ENCODE measurements at regions not wholly inside any gene's neighbourhood (a gene's known extent, or its start where the extent isn't known, plus 50 kb on each side); places are given as distances from the start of the nearest gene placed in this dataset.
A peak's percentile ranks its signal among the peaks of the same experiment; 100 is the strongest.
"Not testable (repeated sequence)": the region's sequence is repeated elsewhere in the genome, so short reads cannot be mapped to it uniquely, and the experiment has no call there.

GRCh38 chr10:109633846-109634245 lies 289.5 kb downstream of the XPNPEP1 start:
- TF ChIP-seq RXRA (IDR thresholded peaks at IDR 0.05) (no peak), JUND (IDR thresholded peaks at IDR 0.05) (no peak), HNF4A (conservative IDR thresholded peaks at IDR 0.05) (no peak), CTCF (IDR thresholded peaks at IDR 0.05; ENCODE audit: low read depth, low read length, missing input control) (no peak), RAD21 (IDR thresholded peaks at IDR 0.05) (no peak)
- no peaks in the 10 kb centered on the region for H3K27me3 ChIP-seq (ENCODE audit: control insufficient read depth in 4 of 4, insufficient read depth in 4 of 4, low read length in 3 of 4)
- H3K9me3 ChIP-seq (ENCODE audit: control insufficient read depth in 4 of 4, low read length in 3 of 4), result no peaks in the 10 kb centered on the region
- no peak overlapping the region for H3K27ac ChIP-seq (ENCODE audit: low read depth in 1 of 2, low read length in 2 of 2)
- no peaks in the 10 kb centered on the region for H3K36me3 ChIP-seq (ENCODE audit: control insufficient read depth in 4 of 4, insufficient read depth in 3 of 4, low read depth in 1 of 4, low read length in 3 of 4)
- no peak overlapping the region for H3K9ac ChIP-seq (ENCODE audit: low read depth in 1 of 2, low read length in 2 of 2)
- peaks cover 0 to 2% (median 0%) of the 10 kb centered on the region in 4 donors for H3K4me1 ChIP-seq (ENCODE audit: control insufficient read depth in 4 of 4, insufficient read depth in 4 of 4, low read length in 3 of 4)
- no peak for DNase-seq (ENCODE audit: low spot score)
- H3K4me3 ChIP-seq (ENCODE audit: low read depth in 1 of 3, low read length in 3 of 3), result no peak overlapping the region

- not testable (repeated sequence) for H3K9me3 ChIP-seq (ENCODE audit: control insufficient read depth in 4 of 4, low read length in 3 of 4); DNase-seq (ENCODE audit: low spot score); H3K4me3 ChIP-seq (ENCODE audit: low read depth in 1 of 3, low read length in 3 of 3); H3K4me1 ChIP-seq (ENCODE audit: control insufficient read depth in 4 of 4, insufficient read depth in 4 of 4, low read length in 3 of 4); H3K27ac ChIP-seq (ENCODE audit: low read depth in 1 of 2, low read length in 2 of 2); H3K9ac ChIP-seq (ENCODE audit: low read depth in 1 of 2, low read length in 2 of 2); H3K27me3 ChIP-seq (ENCODE audit: control insufficient read depth in 4 of 4, insufficient read depth in 4 of 4, low read length in 3 of 4); H3K36me3 ChIP-seq (ENCODE audit: control insufficient read depth in 4 of 4, insufficient read depth in 3 of 4, low read depth in 1 of 4, low read length in 3 of 4)
- TF ChIP-seq HNF4A (conservative IDR thresholded peaks at IDR 0.05), result peak in 1 of 2 donors; percentile 4
Observed at GRCh38 chr10:109633017-109633416, 290.3 kb downstream of the XPNPEP1 start.

GRCh38 chr10:109624939-109625338 lies 298.4 kb downstream of the XPNPEP1 start:
- Histone ChIP-seq H3K4me1 (ENCODE audit: control insufficient read depth in 4 of 4, insufficient read depth in 4 of 4, low read length in 3 of 4) (peaks cover 0 to 9% (median 6%) of the 10 kb centered on the region in 4 donors), H3K27me3 (ENCODE audit: control insufficient read depth in 4 of 4, insufficient read depth in 4 of 4, low read length in 3 of 4) (no peaks in the 10 kb centered on the region), H3K4me3 (ENCODE audit: low read depth in 1 of 3, low read length in 3 of 3) (no peak overlapping the region), H3K9me3 (ENCODE audit: control insufficient read depth in 4 of 4, low read length in 3 of 4) (no peaks in the 10 kb centered on the region), H3K36me3 (ENCODE audit: control insufficient read depth in 4 of 4, insufficient read depth in 3 of 4, low read depth in 1 of 4, low read length in 3 of 4) (no peaks in the 10 kb centered on the region), H3K9ac (ENCODE audit: low read depth in 1 of 2, low read length in 2 of 2) (no peak overlapping the region), H3K27ac (ENCODE audit: low read depth in 1 of 2, low read length in 2 of 2) (no peak overlapping the region)
- no peak for DNase-seq (ENCODE audit: low spot score)
- 39% methylated on average over 2 of the region's 2 CpGs for WGBS
- peak; percentile 88 to 93 for TF ChIP-seq HNF4A (conservative IDR thresholded peaks at IDR 0.05)
- TF ChIP-seq TAF1 (conservative IDR thresholded peaks at IDR 0.05), result no peak
- TF ChIP-seq RAD21 (IDR thresholded peaks at IDR 0.05), result peak in 1 of 2 donors; percentile 14
- peak; percentile 68 for TF ChIP-seq HNF4G (IDR thresholded peaks at IDR 0.05)
- TF ChIP-seq SP1 (IDR thresholded peaks at IDR 0.05), result peak; percentile 75
- TF ChIP-seq FOXA2 (IDR thresholded peaks at IDR 0.05), result no peak
- TF ChIP-seq RXRA (IDR thresholded peaks at IDR 0.05), result peak; percentile 52 to 62
- peak; percentile 97 for TF ChIP-seq ZBTB33 (IDR thresholded peaks at IDR 0.05)

- Histone ChIP-seq H3K9ac (ENCODE audit: low read depth in 1 of 2, low read length in 2 of 2) (no peak overlapping the region), H3K4me3 (ENCODE audit: low read depth in 1 of 3, low read length in 3 of 3) (no peak overlapping the region), H3K9me3 (ENCODE audit: control insufficient read depth in 4 of 4, low read length in 3 of 4) (no peaks in the 10 kb centered on the region), H3K36me3 (ENCODE audit: control insufficient read depth in 4 of 4, insufficient read depth in 3 of 4, low read depth in 1 of 4, low read length in 3 of 4) (no peaks in the 10 kb centered on the region), H3K4me1 (ENCODE audit: control insufficient read depth in 4 of 4, insufficient read depth in 4 of 4, low read length in 3 of 4) (peaks cover 0 to 9% (median 6%) of the 10 kb centered on the region in 4 donors), H3K27me3 (ENCODE audit: control insufficient read depth in 4 of 4, insufficient read depth in 4 of 4, low read length in 3 of 4) (no peaks in the 10 kb centered on the region), H3K27ac (ENCODE audit: low read depth in 1 of 2, low read length in 2 of 2) (no peak overlapping the region)
- no peak for DNase-seq (ENCODE audit: low spot score)
- 91% methylated on average over 3 of the region's 3 CpGs for WGBS
- TF ChIP-seq CTCF (IDR thresholded peaks at IDR 0.05; ENCODE audit: low read depth, low read length, missing input control) (no peak), ATF3 (IDR thresholded peaks at IDR 0.05) (no peak)
Observed at GRCh38 chr10:109622566-109622965, 300.7 kb downstream of the XPNPEP1 start.

Measured in liver (tissue), 8 donors.